ENCODE measurements at regions not wholly inside any gene's neighbourhood (a gene's known extent, or its start where the extent isn't known, plus 50 kb on each side); places are given as distances from the start of the nearest gene placed in this dataset.

DNA sequence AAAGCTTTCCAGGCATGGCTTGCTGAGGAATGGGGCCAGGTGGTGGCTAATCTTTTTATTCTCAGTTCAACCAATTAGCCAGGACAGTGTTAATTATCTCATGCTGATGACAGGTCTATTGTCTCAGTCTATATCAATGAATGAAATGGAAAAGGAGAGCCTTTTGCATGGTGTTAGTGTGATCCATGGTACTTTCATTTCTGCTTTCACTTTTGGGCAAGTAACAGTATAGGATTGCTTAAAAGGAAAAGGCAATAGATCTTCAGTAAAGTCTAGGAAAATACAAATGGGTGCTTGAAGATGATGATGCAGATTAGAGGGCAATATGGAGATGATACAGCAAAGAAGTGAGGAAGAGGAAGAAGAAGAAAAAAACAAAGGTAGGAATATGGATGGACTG is 430.3 kb downstream of the TFAP2A start:
- Histone ChIP-seq H3K9me3 (ENCODE audit: control insufficient read depth, low read depth, low read length) (no peaks in the 10 kb centered on the region), H4K91ac (ENCODE audit: insufficient read length, low read depth, low read length) (no peak overlapping the region), H4K5ac (ENCODE audit: insufficient read length, low read depth, low read length) (no peak overlapping the region), H2AFZ (ENCODE audit: low read length) (no peak overlapping the region), H2BK5ac (ENCODE audit: insufficient read length, low read length) (no peak overlapping the region), H3T11ph (ENCODE audit: low read length) (no peak overlapping the region), H3K79me1 (ENCODE audit: insufficient read depth, low read depth, low read length, poor library complexity, severe bottlenecking) (no peaks in the 10 kb centered on the region), H4K8ac (replicated peaks; ENCODE audit: insufficient read length, low read depth, low read length) (no peak overlapping the region), H3K56ac (ENCODE audit: insufficient read length, low read depth, low read length) (no peak overlapping the region), H3K9ac (ENCODE audit: extremely low read depth, insufficient read length, low read length) (no peak overlapping the region), H3K18ac (ENCODE audit: insufficient read length, low read depth, low read length) (no peak overlapping the region), H2BK15ac (ENCODE audit: low read depth, low read length) (no peak overlapping the region), H3K4ac (ENCODE audit: low read depth, low read length) (no peak overlapping the region), H2BK120ac (ENCODE audit: low read depth, low read length, poor library complexity, severe bottlenecking) (no peak overlapping the region), H2BK20ac (ENCODE audit: low read depth, low read length, poor library complexity, severe bottlenecking) (no peak overlapping the region), H4K20me1 (ENCODE audit: control insufficient read depth, insufficient read depth, insufficient read length) (no peaks in the 10 kb centered on the region), H3K27ac (ENCODE audit: insufficient read length, low read depth, low read length) (no peak overlapping the region), H3K4me1 (ENCODE audit: insufficient read depth, low read length) (no peaks in the 10 kb centered on the region), H3K23ac (ENCODE audit: insufficient read length, low read depth, low read length) (no peak overlapping the region), H3K27me3 (ENCODE audit: insufficient read depth, low read length) (no peaks in the 10 kb centered on the region), H2AK5ac (ENCODE audit: insufficient read length, low read length) (no peak overlapping the region), H3K23me2 (ENCODE audit: insufficient read length, low read depth, low read length, poor library complexity, severe bottlenecking) (no peaks in the 10 kb centered on the region), H3K4me2 (ENCODE audit: insufficient read depth, insufficient read length, low read length) (no peak overlapping the region), H3K79me2 (ENCODE audit: insufficient read depth, low read length) (no peaks in the 10 kb centered on the region), H3K14ac (ENCODE audit: insufficient read depth, low read length) (no peak overlapping the region), H2BK12ac (ENCODE audit: insufficient read length, low read depth, low read length) (no peak overlapping the region)
- Mint-ChIP-seq H3K27ac (no peak overlapping the region), H3K27me3 (ENCODE audit: low read depth) (no peaks in the 10 kb centered on the region), H3K9me3 (peaks cover 7 to 12% of the 10 kb centered on the region in 2 experiments), H3K36me3 (ENCODE audit: insufficient read depth in 1 of 3, low read depth in 3 of 3) (peaks cover 0 to 6% (median 4%) of the 10 kb centered on the region in 3 experiments; a peak in 4 of 7 replicates), H3K4me1 (no peaks in the 10 kb centered on the region), H3K4me3 (no peak overlapping the region)
- TF ChIP-seq, protein P1, sequence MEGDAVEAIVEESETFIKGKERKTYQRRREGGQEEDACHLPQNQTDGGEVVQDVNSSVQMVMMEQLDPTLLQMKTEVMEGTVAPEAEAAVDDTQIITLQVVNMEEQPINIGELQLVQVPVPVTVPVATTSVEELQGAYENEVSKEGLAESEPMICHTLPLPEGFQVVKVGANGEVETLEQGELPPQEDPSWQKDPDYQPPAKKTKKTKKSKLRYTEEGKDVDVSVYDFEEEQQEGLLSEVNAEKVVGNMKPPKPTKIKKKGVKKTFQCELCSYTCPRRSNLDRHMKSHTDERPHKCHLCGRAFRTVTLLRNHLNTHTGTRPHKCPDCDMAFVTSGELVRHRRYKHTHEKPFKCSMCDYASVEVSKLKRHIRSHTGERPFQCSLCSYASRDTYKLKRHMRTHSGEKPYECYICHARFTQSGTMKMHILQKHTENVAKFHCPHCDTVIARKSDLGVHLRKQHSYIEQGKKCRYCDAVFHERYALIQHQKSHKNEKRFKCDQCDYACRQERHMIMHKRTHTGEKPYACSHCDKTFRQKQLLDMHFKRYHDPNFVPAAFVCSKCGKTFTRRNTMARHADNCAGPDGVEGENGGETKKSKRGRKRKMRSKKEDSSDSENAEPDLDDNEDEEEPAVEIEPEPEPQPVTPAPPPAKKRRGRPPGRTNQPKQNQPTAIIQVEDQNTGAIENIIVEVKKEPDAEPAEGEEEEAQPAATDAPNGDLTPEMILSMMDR (conservative IDR thresholded peaks at IDR 0.05): no peak
- DNase-seq: no peak

Data from H9 (cell line).